HEK293T (cell line): ENCODE measurements at regions not wholly inside any gene's neighbourhood (a gene's known extent, or its start where the extent isn't known, plus 50 kb on each side); places are given as distances from the start of the nearest gene placed in this dataset.

Experiments used
- CTCF ChIA-PET: fragments of 350-600 bp; formaldehyde crosslinking; extraction: SDS; loops from one replicate; lab custom pipeline; 2021; ENCODE audit warnings: antibody characterized with exemption, inconsistent platforms; lab: Yijun Ruan, JAX
- POLR2A ChIA-PET: fragments of 350-600 bp; formaldehyde crosslinking; extraction: SDS; loops from one replicate; lab custom pipeline; 2020; ENCODE audit warnings: antibody characterized with exemption, inconsistent platforms; lab: Yijun Ruan, JAX
- DNase-seq: peaks from one replicate; pipeline ENCODE4 v3.0.0; 2012; ENCODE audit warnings: mixed read lengths; ENCODE audit errors: extremely low spot score
- ARNT ChIP-seq: fragments of 450-650 bp; IDR thresholded peaks from 2 replicates; pipeline ENCODE4 v1.6.1; 2017; ENCODE audit warnings: mild to moderate bottlenecking
- BHLHE40 ChIP-seq: fragments of 450-650 bp; IDR thresholded peaks from 2 replicates; pipeline ENCODE4 v1.6.1; 2016; ENCODE audit warnings: mild to moderate bottlenecking, moderate library complexity, borderline replicate concordance
- CTBP1 ChIP-seq: fragments of 450-650 bp; IDR thresholded peaks from 2 replicates; pipeline ENCODE4 v1.6.1; 2016; ENCODE audit warnings: borderline replicate concordance
- ELF4 ChIP-seq: fragments of 450-650 bp; IDR thresholded peaks from 2 replicates; pipeline ENCODE4 v1.6.1; 2017; ENCODE audit warnings: antibody characterized with exemption
- FOXA1 ChIP-seq: fragments of 450-650 bp; IDR thresholded peaks from 2 replicates; pipeline ENCODE4 v1.6.1; 2016; ENCODE audit warnings: mild to moderate bottlenecking
- FOXK2 ChIP-seq: fragments of 450-650 bp; IDR thresholded peaks from 2 replicates; pipeline ENCODE4 v1.6.1; 2016; ENCODE audit warnings: mild to moderate bottlenecking
- FOXM1 ChIP-seq: fragments of 450-650 bp; IDR thresholded peaks from 2 replicates; pipeline ENCODE4 v1.6.1; 2017; ENCODE audit warnings: mild to moderate bottlenecking, borderline replicate concordance
- HDGF ChIP-seq: fragments of 450-650 bp; IDR thresholded peaks from 2 replicates; pipeline ENCODE4 v1.6.1; 2017; ENCODE audit warnings: antibody characterized with exemption, borderline replicate concordance
- L3MBTL2 ChIP-seq: fragments of 450-650 bp; conservative IDR thresholded peaks from 2 replicates; pipeline ENCODE4 v1.6.1; 2016; ENCODE audit warnings: mild to moderate bottlenecking
- LEF1 ChIP-seq: fragments of 450-650 bp; IDR thresholded peaks from 2 replicates; pipeline ENCODE4 v1.6.1; 2017; ENCODE audit warnings: mild to moderate bottlenecking, borderline replicate concordance
- NFRKB ChIP-seq: fragments of 450-650 bp; IDR thresholded peaks from 2 replicates; pipeline ENCODE4 v1.6.1; 2016; ENCODE audit warnings: mild to moderate bottlenecking, moderate library complexity
- PKNOX1 ChIP-seq: fragments of 450-650 bp; IDR thresholded peaks from 2 replicates; pipeline ENCODE4 v1.6.1; 2016
- SP1 ChIP-seq: fragments of 450-650 bp; IDR thresholded peaks from 2 replicates; pipeline ENCODE4 v1.6.1; 2017
- SUZ12 ChIP-seq: fragments of 450-650 bp; IDR thresholded peaks from 2 replicates; pipeline ENCODE4 v1.6.1; 2016; ENCODE audit warnings: mild to moderate bottlenecking
- TARDBP ChIP-seq: fragments of 450-650 bp; IDR thresholded peaks from 2 replicates; pipeline ENCODE4 v1.6.1; 2016
- ZNF384 ChIP-seq: fragments of 450-650 bp; IDR thresholded peaks from 2 replicates; pipeline ENCODE4 v1.6.1; 2016

- CTCF ChIA-PET = interaction anchor here (1.2 kb wide), 1 partner anchor 52 kb away, joined by 4 read pairs; no protein-coding TSS in a partner anchor
- no peak for TF ChIP-seq ARNT
- TF ChIP-seq FOXA1 = no peak
- TF ChIP-seq NFRKB = no peak
- TF ChIP-seq FOXK2 = no peak
- no peak for TF ChIP-seq TARDBP
- no peak for TF ChIP-seq ZNF384
- TF ChIP-seq BHLHE40 = no peak
- POLR2A ChIA-PET = interaction anchor here (1.1 to 1.9 kb wide), 4 partner anchors 12 to 90 kb away, joined by 3 to 25 read pairs (median 5); partner anchors contain the start of gene ATF3
- no peak for DNase-seq
Measured at GRCh38 chr1:212528501-212528900, 80.1 kb upstream of the ATF3 start.

- TF ChIP-seq NFRKB (no peak), CTBP1 (no peak), SUZ12 (no peak), PKNOX1 (no peak), TARDBP (no peak), SP1 (no peak), ZNF384 (no peak)
- CTCF ChIA-PET = interaction anchor here (0.7 to 1.6 kb wide), 3 partner anchors 10 to 52 kb away, joined by 3 to 5 read pairs (median 3); no protein-coding TSS in a partner anchor
- DNase-seq = no peak
- POLR2A ChIA-PET = interaction anchor here (0.8 to 1.9 kb wide), 6 partner anchors 11 to 90 kb away, joined by 3 to 25 read pairs (median 4); partner anchors contain the start of gene ATF3
Measured at GRCh38 chr1:212529211-212529741, 79.3 kb upstream of the ATF3 start.

GRCh38 chr1:212531267-212531666 is 77.3 kb upstream of the ATF3 start:
- TF ChIP-seq LEF1 = no peak
- ChIA-PET POLR2A (no interaction called here), CTCF (no interaction called here)
- no peak for DNase-seq

GRCh38 chr1:212531796-212532195 is 76.8 kb upstream of the ATF3 start:
- ChIA-PET CTCF (no interaction called here), POLR2A (no interaction called here)
- TF ChIP-seq SP1 = no peak
- TF ChIP-seq SUZ12 = no peak
- no peak for TF ChIP-seq FOXK2
- no peak for TF ChIP-seq ELF4
- no peak for TF ChIP-seq HDGF
- TF ChIP-seq TARDBP = no peak
- no peak for TF ChIP-seq LEF1
- TF ChIP-seq CTBP1 = no peak
- TF ChIP-seq L3MBTL2 = no peak
- no peak for TF ChIP-seq ARNT
- no peak for TF ChIP-seq PKNOX1
- no peak for TF ChIP-seq NFRKB
- no peak for TF ChIP-seq FOXM1
- TF ChIP-seq ZNF384 = no peak
- no peak for TF ChIP-seq FOXA1
- TF ChIP-seq BHLHE40 = no peak
- DNase-seq = no peak

GRCh38 chr1:212532469-212533147 is 76.0 kb upstream of the ATF3 start:
- DNase-seq = no peak
- TF ChIP-seq ZNF384 = no peak
- no peak for TF ChIP-seq PKNOX1
- TF ChIP-seq NFRKB = no peak
- TF ChIP-seq BHLHE40 = no peak
- TF ChIP-seq FOXK2 = no peak
- TF ChIP-seq TARDBP = no peak
- TF ChIP-seq LEF1 = no peak
- TF ChIP-seq FOXA1 = no peak
- TF ChIP-seq L3MBTL2 = no peak
- no peak for TF ChIP-seq HDGF
- TF ChIP-seq ELF4 = no peak
- no peak for TF ChIP-seq SP1
- no peak for TF ChIP-seq ARNT
- no peak for TF ChIP-seq CTBP1
- no peak for TF ChIP-seq FOXM1
- no peak for TF ChIP-seq SUZ12
- ChIA-PET CTCF (interaction anchor here (0.6 kb wide), 1 partner anchor 263 kb away, joined by 4 read pairs; no protein-coding TSS in a partner anchor), POLR2A (no interaction called here)

GRCh38 chr1:212533148-212533517 is 75.4 kb upstream of the ATF3 start:
- TF ChIP-seq TARDBP = no peak
- no peak for TF ChIP-seq BHLHE40
- TF ChIP-seq NFRKB = no peak
- TF ChIP-seq HDGF = no peak
- no peak for TF ChIP-seq PKNOX1
- TF ChIP-seq FOXM1 = no peak
- ChIA-PET CTCF (no interaction called here), POLR2A (no interaction called here)
- DNase-seq = no peak
